Inflammatory macrophage treated with lipopolysaccharide for 1 hour (primary cell): ENCODE measurements at regions not wholly inside any gene's neighbourhood (a gene's known extent, or its start where the extent isn't known, plus 50 kb on each side); places are given as distances from the start of the nearest gene placed in this dataset.
"Not testable (repeated sequence)": the region's sequence is repeated elsewhere in the genome, so short reads cannot be mapped to it uniquely, and the experiment has no call there.

Experiments used
- DNase-seq, 2 donors: peaks; one replicate each; pipeline ENCODE4 v3.0.0-alpha.2; 2020 to 2022

DNA sequence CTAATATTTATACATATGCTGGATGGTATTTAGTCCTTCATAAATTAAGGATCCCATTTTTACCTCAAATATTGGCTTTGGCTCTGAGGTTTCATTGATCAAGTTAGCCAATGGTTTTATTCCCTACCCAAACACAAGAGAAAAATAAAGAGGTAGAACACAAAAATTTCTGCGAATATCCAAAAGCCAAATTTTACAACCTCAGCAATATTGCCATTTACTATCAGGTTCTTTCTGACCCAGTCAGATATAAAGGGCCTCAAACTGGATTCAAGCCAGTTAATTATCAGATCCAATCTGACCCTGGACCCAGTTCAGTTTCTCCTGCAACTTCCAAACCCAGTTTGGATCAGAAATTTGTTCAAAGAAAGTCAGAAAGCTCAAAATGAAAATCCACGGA, 998.1 kb downstream of the SI start:
- DNase-seq, result no peak

DNA sequence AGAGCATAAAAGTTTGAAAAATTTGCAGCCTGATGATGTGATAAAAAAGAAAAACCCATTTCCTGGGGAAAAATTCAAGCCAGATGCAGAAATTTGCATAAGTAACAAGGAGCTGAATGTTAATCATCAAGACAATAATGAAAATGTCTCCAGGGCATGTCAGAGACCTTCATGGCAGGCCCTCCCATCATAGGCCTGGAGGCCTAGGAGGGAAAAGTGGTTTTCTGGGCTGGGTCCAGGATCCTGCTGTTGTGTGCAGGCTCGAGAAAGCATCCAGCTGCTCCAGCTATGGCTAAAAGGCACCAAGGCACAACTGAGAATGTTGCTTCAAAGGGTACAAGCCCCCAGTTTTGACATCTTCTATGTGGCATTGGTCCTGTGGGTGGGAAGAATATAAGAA, 1014.0 kb downstream of the SI start:
- DNase-seq, result no peak

DNA sequence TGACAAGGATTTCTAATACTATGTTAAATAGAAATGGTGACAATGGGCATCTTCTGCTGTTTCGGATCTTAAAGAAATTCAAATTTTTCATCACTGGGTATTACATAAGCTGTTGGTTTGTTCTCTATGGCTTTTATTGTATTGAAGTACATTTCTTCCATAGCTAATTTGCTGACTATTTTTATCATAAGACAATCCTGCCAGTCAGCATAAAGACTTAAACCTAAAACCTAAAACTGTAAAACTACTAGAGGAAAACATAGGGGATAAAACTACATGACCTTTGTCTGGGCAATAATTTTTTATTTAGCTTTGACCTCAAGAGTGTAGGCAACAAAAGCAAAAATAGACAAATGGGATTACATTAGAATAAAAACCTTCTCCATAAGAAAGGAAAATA, 1017.4 kb downstream of the SI start:
- no peak for DNase-seq

DNA sequence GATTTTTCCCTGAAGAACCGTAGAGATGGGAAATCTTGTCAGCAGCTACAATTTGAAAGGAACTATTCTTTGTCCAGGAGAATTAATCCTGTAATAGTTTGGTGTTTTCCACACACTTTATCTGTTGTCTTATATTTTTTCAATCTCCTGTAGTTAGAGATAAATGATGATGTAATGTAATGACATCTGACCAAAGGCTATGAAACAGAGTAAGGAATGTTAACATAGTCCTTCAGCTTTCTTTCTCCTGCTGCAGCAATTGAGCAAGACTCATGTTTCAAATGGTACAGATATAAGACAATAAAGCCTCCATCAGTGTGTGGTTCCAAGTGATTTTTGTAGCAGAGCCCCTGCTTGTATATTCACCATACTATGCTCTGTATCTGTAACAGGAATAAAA, 1028.4 kb downstream of the SI start:
- no peak for DNase-seq

DNA sequence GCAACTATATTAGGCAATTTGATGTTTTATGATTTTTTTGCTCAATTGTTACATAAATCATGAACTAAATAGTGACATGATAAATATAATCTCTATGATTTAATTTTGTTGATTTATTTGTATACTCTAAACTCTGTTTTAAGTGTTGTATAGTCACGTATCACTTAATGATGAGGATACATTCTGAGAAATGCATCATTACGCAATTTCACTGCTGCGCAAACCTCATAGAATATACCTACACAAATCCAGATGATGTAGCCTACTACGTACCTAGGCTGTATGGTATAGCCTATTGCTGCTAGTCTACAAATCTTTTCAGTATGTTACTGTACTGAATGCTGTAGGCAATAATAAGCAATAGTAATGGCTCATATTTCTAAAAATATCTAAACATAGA, 1029.8 kb downstream of the SI start:
- no peak for DNase-seq

DNA sequence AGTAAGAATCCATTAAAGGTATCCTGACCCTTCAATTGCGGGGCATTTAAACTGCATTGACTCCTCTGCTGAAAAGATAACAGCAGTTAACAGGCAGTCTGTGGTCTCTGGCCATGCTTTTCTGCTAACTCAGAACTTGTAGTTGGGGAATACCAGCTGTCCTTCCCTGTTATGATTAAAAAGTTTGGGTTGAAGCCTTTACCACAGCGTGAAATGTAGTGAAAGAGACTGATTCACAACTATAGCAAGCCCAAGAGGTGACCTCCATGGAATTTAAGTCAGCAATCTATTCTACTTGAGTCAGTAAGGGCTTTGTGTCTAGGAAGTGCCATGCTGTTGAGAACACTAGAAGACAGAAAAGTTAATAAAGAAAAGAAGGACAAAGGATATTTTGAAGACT, 1037.3 kb downstream of the SI start:
- no peak for DNase-seq

DNA sequence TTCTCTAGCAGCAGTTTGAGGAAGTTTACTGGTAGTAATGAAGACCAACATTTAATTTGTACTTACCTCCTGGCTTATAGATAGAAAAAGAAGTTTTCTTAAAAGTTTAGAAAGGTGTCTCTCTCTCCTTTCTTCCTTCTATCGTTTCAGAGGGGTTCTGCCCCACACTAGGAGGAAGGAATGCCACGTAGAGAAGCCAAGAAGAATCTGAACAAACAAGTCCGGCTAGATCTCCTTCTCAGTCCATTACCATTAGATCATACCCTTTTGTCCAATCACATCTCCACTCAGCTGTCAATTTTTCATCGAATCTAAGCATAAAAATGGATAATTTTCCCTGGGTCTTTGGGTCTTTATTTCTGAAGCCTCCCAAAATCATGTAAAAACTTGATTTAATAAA, 1048.1 kb downstream of the SI start:
- DNase-seq, result no peak

DNA sequence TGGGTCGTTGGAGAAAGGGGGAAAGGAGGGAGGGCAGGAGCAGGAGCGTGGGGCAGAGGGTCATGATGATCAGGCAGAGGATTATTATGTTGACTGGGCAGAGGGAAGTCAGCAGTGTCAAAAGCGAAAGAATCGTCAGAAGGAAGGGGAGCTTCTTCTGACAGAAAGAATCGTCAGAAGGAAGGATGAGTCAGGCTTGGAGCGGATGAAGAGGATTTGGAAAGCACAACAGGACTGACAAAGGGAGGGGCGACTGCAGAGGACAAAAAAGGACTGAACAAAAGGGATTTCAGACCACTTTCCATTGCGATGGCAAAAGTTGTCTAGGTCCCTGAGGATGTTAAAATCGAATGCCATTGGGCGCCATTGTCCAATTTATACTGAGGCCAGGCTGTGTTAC, 1053.5 kb downstream of the SI start:
- no peak for DNase-seq

DNA sequence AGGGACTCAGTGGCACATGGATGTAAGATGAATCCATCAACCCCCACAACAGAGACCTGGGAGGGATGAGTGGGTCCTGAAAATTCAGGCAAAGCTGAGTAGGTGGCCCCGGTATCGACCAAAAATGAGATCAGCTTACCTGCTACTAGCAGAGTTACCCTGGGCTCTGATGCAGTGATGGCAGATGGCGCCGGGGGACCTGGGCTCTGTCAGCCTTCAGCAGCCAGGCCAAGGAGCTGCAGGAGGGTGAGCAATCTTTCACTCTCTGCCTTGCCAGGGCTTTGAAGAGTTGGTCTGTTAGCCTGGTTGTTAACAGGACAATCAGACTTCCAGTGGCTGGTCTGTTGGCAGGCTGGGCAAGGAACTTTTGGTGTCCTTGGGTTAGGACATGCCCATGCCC, 1054.8 kb downstream of the SI start:
- no peak for DNase-seq

DNA sequence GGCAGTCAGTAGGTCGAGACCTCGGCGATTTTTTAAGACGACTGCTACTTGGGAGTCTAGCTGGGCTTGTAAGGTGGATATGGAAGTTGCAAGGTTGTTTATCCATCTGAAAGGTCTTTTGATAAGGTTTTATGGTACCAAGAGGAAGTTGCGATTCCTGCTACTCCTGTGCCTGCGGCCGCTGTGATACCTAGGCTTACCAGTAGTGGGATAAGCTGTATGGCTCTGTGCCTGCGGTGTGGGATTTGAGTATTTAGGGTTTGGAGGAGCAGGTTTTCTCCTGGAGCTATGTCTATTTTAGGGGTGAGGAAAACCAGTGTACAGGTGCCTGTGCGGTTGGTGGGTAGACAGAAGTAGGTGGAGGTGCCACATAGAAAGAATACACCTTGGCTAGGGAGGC, 1059.8 kb downstream of the SI start:
- DNase-seq, result no peak

DNA sequence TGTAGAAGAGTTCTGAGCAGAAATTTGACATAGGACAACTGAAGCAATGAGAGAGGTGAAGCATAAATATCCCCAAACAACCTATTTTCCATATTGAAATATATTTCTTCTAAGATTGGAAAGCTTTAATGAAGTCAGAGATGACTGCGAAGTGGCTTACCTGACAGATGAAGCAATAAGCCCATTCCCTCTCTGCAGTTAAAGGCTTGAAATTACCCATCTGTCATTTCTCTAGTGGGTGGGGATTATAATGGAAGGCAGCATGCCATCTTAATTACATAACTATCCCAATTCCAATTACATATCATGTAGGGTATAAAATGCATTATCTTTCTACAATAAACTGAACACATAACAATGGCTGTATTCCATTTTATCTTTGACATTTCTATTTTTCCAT, 1070.5 kb downstream of the SI start:
- DNase-seq, result no peak

DNA sequence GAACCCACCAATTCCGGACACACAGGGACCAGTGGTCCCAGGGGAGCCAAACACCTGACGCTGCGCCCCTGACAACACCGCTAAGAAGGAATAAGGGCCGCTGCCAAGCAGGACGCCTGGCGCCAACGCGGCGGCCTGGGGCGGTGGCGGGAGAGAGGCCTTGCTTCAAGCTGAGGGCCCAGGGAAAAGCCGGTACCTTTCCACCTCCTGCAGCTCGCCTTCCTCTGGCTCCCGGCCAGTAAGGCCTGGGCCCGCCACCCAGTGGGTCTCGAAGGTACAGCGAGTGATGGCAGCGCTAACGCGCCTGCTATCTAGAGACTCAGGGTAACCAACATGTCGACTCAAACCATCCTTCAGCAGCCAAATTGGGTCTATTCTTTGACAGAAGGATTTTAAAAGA, 1074.1 kb downstream of the SI start:
- no peak for DNase-seq

DNA sequence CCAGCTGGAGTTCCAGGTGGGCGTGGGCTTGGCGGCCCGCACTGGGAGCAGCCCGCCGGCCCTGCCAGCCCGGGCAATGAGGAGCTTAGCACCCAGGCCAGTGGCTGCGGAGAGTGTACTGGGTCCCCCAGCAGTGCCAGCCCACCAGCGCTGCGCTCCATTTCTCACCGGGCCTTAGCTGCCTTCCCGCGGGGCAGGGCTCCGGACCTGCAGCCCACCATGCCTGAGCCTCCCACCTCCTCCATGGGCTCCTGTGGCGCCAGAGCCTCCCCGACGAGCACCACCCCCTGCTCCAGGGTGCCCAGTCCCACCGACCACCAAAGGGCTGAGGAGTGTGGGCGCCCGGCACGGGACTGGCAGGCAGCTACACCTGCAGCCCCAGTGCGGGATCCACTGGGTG, 1075.3 kb downstream of the SI start:
- not testable (repeated sequence) for DNase-seq

DNA sequence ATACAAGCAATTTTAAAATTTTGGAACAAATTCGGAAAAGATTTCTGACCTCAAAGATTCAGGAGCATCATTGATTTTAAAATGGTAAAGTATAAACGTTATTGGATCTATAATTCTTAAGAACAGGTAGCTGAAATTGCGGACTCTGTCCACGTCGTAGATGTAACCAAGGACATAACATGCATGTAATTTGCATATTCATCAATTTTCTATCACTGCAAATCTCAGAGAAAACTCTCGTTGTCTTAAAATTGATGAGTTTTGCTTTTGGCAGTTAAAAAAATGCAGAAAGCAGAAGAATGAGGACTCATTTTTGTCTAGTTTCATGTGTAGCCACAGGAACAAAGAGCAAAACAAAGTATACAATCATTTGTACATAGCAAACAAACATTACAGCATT, 1094.4 kb downstream of the SI start:
- no peak for DNase-seq

DNA sequence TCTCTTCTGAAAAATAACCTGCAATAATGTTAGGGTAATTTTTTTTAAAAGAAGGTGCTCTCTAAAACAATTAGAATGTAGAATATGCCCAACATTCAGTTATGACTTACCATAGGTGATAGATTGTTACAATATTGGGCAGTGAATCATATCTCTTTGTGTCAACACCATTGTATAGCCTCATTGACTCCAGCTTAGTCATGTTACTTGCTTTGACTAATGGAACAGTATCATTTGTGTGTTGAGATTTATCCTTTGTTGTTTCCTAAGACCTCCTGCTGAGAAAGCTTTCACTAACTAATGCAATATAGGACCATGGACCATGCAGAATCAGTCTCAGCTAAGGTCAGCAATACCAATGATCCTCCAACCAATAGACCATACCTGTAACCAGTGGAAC, 1106.4 kb downstream of the SI start:
- DNase-seq, result no peak

DNA sequence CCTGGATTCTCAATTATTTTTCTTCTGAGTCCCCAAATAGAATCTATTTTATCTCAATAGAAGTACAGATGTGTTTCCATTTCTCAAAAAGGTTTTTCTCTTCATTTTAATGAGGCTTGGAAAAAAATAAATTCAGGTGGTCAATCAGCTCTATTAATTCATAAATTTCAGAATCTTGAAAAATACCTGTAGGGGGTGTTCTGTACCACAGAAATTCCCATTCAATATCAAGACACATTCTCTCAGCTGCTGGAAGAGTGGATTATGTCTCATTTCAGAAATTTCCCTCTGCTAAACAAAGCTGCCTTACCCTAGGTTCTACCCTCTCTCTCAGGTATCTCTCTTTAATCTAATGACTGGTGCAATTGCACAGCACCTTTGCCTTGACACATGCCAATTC, 1121.2 kb downstream of the SI start:
- no peak for DNase-seq

DNA sequence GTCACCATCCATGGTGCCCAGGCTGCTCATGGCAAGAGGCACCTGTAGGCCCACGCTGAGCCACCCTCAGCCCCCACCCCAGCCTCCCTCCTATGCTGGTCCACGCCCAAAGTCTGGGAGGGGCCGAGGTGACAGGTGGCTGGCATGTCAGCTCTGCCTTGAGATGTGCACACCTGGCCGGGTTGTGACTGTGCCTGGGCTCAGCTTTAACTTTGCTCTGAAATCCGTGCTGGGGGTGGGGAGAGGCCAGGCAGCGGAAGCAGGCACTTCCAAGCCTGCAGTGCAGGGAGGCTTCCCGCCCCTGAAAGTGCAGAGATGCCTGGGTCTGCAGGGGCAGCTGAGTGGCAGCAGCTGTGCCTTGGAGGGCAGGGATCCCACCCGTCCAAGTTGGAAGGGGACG, 1124.8 kb downstream of the SI start:
- no peak for DNase-seq

DNA sequence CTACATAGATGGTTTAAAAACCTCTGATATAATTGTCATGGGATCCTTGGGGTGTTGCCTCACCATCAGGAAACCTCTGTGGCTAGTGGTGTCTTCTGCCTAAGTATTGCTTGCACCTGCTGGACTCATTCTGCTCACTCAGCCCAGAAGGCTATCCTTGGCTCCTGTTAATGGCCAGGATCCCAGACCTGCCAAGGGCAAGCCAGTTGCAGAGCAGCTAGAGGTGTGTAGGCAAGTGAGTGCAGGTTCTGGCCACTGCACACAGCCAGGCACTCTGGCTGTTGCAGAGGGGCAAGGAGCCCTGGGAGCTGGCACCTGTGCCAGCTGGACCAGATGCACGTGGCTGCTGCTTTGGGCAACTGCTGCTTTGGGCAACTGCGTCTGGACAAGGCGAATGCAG, 1125.8 kb downstream of the SI start:
- no peak for DNase-seq

DNA sequence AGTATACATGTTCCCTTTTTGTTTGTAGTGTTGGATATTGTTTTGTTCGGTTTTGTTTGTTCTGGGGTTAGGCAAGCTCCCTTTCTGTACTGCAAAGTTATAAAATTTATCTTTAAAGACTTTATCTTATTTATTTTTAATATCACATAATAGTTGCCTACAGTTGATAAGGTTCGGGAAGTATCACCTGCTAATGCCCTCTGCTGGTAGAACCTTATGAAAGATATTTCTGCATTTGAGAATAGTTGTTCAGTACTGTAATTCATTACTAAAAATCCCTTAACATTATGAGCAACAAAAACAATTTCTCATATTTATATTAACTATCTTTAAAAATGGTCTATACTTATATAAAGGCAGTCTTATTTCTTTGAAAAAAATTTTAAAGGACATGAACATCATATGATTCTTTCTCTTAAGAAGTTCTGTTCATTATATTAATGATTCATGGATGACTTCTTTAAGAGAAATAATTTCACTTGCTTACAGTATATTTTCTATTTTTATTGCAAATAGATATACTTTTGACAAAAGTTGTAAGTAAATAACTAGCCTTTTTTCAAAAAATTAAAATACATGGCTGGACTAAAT, 1126.8 kb downstream of the SI start:
- DNase-seq, result peak in 1 of 2 donors; percentile 4

DNA sequence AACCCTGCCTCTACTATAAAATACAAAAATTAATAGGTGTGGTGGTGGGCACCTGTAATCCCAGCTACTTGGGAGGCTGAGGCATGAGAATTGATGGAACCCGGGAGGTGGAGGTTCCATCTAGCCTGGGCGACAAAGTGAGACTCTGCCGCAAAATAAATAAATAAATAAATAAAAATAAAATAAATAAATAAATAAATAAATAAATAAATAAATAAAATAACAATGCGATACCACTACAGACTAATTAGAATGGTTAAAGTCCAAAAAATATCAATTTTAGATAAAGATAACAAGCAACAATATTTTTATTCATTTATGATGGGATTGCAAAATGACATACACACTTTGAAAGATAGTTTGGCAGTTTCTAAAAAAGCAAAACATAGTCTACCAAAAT, 1131.5 kb downstream of the SI start:
- DNase-seq, result no peak

DNA sequence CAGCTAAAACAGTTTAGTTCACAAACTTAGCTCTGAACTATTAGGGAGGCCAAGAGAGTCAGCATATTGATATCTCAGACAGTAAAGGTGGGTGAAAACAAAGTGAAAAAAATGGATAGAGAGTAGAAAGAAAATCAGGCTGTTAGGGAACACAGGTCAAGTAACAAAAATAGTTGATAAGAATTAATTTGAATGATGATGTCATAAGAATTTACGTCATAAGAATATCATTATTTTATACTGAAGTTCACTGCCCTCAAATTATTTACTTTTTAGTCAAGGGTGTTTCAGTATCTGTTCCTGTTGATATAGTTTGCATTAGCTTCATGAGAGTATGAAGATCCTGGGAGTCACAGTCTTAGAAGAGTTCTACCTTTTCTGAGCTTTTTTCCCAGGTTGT, 1134.6 kb downstream of the SI start:
- no peak for DNase-seq

DNA sequence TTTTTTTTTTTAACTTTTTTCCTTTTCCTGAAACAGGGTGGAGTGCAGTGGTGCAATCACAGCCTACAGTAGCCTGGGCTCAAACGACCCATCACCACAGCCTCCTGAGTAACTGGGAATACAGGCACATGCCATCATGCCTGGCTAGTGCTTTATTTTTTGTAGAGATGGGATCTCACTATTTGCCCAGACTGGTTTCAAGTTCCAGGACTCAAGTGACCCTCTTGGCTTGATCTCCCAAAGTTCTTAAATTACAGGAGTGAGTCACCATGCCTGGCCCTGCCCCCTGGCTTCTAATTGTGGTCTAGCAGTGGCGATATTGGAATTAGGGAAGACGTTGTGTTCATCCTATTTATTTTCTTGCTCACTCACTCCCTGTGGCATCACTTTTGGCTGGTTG, 1138.4 kb downstream of the SI start:
- no peak for DNase-seq

DNA sequence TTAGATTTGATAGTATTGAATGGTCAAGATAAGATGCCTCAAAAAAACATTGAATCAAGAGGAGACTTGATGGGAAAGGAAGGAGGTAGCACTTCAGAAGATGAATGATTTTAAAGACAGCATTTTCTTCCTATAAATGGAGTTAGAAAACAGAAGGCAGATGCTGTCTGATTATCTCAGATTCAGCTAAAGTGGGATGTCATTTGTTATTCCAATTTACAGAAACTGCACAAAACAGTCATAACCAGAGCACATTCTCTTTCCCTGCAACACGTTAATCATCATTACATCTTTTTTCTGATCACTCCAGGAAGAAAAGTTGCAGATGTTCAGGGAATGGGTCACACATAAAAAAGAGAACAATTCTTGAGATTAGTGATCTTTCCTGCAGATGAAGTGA, 1141.8 kb downstream of the SI start:
- no peak for DNase-seq

DNA sequence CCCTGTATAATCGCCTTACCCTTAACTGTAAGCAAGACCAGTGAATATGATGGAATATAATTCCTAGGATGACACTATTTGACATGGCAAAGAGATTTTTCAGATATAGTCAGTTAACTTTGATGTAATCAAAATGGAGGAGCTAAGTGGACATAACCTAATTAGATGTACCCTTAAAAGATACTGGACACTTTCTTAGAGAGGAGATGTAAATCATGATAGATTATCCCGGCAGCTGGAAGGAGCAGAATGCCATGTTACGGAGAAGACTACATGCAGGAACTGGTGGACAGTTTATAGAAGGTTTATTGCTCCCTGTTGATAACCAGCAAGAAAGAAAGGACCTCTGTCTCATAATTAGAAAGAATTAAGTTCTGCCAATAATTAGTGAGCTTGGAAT, 1142.9 kb downstream of the SI start:
- DNase-seq, result no peak

DNA sequence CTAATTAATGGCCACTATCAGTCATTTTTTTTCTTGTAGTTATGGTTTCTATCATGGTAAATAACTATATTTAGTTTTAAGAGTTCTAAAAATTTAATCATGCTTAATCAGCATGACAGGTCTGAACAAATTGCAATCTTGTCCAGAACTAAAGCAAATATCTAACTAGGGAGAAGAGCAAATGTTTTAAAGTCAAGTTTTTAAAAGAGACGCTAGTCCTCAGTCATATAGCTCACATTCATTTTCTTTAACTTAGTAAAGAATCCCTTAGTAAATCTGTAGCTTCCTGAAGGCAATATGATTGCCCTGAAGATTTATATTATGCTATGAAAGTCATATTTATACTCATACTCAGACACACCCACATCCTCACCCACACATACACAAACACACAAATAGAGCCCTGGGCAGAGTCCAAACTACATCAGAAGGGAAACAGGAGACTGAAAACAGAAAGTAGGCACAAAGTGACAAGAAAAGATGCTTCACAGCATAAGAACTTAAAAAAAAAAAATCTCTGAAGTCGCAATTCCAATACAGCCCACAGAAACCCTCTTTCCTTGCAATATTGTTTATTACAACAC, 1149.1 kb downstream of the SI start:
- no peak for DNase-seq

DNA sequence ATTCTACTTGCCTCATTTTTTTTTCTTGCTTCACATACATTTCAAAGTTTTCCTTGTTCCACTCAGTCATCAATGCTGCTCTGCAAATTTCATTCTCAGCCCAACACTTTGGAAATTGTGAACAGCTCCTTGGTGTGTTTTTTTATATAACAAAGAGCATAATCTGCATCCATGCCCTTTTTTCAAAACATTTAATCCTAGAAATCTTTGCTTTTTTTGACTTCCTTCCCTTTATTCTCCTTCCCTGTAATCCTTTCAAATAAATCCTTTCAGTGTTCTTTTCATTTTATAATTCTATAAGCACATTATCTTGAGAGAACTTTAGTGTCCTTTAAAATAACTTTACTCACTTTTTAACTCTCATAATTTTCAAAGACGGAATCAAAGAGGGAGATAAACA, 1150.8 kb downstream of the SI start:
- no peak for DNase-seq
